ENCODE measurements at regions not wholly inside any gene's neighbourhood (a gene's known extent, or its start where the extent isn't known, plus 50 kb on each side); places are given as distances from the start of the nearest gene placed in this dataset.
A peak's percentile ranks its signal among the peaks of the same experiment; 100 is the strongest.
"Not testable (repeated sequence)": the region's sequence is repeated elsewhere in the genome, so short reads cannot be mapped to it uniquely, and the experiment has no call there.

DNA sequence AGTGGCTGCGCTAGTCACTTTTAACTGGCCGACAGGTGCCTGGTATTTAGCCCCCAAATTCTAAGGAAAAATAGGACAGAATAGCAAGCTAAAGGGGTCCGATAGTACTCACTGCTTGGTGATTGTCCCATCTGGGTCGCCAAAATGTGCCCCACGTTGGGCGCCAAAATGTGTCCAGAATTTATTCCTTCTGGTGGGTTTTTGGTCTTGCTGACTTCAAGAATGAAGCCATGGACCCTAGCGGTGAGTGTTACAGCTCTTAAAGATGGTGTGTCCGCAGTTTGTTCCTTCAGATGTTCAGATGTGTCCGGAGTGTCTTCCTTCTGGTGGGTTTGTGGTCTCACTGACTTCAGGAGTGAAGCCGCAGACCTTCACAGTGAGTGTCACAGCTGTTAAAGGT lies 144.8 kb upstream of the XIRP2 start:
- DNase-seq (ENCODE audit: low read depth): peak; percentile 4

DNA sequence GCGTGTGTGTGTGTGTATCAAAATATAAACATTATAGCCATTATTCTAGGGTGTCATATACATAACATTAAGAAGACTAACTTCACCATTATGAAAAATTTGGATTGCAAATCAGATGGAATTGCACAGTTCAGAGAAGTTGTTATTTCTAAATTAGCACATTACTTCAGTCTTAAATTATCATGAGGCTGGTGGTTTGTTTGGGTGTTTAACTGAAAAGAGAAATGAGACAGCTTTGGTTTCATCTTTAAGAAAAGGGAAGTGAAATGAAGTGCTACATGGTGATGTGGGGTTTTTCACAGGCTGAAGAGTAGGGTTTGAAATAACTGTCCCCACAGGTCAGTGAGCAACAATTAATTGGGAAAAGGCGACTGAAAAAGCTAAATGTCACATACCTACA lies 161.2 kb upstream of the XIRP2 start:
- no peak for DNase-seq (ENCODE audit: low read depth)

DNA sequence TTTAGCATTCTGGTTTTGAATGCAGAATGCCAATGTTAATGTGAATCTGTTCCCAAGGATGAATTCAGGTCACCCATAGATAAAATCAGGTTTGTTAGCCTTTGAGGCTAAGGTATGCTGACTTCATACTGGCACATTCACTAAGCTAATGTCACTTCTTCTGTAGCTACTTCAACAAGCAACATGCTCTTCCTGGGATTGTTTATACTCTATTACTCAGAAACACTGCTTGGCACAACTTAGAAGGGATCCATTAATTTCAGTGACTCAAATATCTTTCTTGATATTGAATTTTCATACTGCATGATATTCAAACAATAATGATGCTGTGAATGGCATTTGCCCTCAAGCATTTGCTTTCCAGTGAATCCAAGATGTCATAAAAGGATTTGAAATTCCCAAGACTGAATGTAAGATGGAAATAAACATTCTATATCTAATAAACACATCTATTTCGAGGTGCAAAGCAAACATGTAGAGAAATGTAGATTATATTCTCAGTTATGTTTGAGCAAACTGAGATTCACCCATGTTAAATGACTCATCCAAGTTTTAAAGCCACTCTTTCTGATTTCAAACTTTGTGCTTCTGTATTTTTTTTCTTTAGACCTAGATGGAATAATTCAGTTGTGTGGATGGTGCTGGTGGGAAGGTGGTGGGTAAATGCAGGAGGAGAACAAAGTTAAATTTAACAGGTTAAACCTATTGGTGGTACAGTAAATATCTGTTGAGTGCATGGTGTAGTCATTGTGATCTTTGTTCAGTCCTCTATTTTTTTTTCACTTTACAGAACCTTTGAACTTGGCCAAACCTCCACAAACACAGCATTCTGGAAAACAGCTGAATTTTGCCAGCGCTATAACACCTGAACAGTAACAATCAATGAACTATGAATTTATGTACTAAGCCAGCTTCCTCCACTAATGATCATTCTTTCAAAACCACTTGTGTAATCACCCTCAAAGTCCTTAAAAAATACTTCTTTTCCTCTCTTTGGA lies 162.1 kb upstream of the XIRP2 start:
- DNase-seq (ENCODE audit: low read depth): no peak

DNA sequence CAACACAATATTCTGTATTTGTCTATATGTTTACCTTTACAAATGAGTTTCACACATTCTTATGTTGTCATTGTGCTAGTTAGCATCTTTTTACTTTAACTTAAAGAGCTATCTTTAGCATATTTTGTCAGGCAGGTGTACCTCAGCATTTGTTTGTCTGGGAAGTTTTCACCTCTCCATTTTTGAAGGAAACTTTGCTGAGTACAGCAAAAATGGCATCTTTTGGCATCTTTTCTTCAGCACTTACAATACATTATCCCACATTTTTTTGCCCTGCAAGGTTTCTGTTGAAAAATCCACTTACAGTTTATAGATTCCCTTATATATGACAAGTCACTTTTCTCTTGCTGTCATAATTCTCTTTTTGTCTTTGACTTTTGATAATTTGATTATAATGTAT lies 171.3 kb upstream of the XIRP2 start:
- DNase-seq (ENCODE audit: low read depth): no peak

DNA sequence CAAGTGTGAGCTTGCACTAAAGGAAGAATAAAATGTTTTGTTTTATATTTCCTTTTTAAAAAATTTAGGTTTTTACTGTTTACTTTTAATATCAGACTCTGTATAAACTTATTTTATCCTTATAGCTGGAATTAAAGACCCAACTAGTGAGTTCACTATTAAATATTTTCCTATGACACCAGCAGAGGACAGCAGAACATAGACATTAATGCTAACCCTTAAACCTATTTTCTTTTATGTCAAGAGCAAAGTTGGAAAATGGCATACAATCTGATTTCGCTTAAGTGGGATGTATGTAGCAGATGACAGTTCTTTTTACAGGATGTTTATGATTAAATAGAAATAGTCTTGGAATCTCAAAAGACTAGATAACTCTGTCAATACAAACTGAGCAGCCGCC lies 188.2 kb upstream of the XIRP2 start:
- DNase-seq (ENCODE audit: low read depth): no peak

DNA sequence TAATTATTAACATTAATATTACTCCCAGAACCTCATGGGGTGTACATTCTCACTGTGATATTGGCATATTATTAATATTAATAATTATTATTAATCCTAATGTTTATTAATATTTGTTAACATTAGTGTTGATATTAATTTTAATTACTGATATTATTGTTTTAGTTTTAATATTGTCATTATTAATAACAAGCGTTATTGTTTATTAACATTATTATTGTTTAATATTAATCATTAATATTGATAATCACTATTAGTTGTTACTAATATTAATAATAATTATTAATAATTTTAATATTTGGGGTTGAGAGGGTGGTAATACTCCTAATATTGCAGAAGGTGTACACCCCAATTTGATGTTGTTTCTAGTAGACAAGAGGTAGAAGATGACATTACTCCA lies 193.1 kb upstream of the XIRP2 start:
- no peak for DNase-seq (ENCODE audit: low read depth)

DNA sequence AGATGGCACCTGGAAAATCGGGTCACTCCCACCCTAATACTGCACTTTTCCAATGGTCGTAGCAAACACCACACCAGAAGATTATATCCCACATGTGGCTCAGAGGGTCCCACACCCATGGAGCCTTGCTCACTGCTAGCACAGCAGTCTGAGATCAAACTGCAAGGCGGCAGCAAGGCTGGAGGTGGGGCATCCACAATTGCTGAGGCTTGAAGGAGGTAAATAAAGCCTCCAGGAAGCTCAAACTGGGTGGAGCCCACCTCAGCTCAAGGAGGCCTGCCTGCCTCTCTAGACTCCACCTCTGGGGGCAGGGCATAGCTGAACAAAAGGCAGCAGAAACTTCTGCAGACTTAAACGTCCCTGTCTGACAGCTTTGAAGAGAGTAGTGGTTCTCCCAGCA lies 192.0 kb upstream of the SCN7A start:
- not testable (repeated sequence) for DNase-seq (ENCODE audit: low read depth)

DNA sequence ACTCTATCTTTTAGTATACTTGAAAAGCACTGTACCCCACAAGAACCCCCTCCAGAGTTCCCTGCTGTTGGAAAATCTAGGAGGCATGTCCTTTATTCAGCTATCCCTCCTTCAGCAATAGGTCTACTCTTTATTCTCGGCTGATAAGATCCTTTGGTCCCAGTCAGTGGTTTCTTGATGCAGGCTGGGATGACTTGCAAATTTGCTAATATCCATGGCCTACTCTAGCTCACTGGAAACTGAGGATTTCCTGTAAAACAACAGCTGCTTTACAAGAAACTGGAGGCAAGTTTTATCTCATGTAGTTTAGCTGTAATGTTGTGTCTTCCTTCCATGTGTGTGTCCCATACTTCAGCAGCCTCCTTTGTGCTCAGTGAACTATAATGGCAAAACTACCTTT lies 183.9 kb upstream of the SCN7A start:
- no peak for DNase-seq (ENCODE audit: low read depth)

DNA sequence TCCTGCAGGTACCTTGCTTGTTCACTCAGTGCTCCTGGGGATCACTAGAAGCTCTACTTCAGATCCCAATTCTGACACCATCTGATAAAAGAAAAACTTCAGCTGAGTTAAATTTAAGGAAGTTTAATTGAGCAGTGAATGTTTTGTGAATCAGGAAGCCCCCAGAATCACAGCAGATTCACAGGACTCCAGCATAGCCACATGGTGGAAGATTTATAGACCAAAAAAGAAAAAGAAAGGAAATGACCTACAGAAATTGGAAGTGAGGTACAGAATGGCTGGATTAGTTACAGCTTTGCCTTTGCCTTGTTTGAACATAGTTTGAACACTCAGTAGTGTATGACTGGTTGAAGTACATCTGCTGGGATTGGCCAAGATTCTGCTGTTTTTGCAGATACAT lies 182.7 kb upstream of the SCN7A start:
- DNase-seq (ENCODE audit: low read depth): no peak

DNA sequence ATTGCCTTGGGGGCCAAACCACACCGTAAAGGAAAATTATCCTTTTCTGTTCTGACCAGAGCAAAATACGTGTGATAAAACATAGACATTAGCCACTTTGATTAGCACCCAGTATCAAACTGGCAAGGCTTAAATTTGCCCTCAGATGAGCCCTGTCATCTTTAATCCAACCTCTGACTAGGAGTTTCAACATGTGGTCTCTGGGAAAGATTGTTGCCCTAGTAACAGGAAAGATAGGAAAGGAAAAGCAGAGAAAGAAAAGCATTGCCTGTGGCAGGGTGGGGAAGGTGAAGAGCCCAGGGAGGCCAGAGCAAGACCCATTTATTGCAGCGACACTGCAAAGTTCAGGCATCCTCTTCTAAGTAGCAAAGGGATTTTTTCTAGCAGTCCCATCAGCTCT lies 181.5 kb upstream of the SCN7A start:
- peak; percentile 35 for DNase-seq (ENCODE audit: low read depth)

DNA sequence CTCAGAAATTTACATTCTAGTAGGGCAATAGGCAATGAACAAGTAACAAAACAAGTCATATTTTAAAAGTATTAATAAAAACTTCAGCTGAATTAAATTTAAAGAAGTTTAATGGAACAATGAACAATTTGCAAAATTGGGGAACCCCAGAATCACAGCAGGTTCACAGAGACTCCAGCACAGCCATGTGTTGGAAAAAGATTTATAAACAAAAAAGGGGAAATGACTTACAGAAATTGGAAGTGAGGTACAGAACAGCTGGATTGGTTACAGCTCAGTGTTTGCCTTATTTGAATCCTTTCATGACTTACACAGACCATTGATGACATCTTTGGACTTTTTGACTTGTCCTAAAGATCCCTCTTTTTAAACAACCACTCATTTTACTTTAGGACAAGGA lies 179.9 kb upstream of the SCN7A start:
- no peak for DNase-seq (ENCODE audit: low read depth)

DNA sequence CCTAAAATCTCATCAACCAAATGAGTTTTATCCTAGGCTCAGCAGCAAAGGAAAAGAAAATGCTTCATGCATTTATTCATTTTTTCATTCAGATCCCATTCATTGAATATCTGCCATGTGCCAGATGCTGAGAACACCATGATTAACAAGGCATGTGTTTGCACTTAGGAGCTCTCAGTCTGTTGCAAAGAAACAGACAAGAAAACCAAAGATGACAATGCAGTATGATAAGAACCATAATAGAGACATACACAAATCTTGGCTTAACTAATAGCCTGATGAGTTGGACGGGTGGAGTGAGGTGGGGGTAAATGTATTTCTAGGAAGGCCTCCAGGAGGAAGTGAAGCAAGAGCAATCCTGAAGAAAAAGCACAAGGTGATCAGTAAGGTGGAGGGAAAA lies 177.8 kb upstream of the SCN7A start:
- DNase-seq (ENCODE audit: low read depth): peak; percentile 27

DNA sequence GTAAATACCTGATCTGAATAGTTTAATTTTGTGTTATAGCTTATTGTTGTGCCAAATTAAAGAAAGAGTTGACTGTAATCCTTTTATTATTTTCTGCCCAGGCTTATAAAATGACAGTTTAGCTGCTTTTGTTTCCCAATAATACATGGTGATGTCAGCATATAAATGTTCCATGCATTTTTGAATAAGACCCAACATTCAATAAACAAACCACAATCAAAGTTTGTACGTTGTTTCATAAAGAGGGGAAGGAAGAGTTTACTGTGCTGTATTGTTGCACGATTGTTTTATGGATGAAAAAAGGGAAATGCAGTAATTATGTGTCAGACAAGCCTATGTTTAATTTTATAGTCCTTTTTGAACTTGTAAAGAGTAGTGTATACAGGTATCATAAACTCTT lies 177.2 kb upstream of the SCN7A start:
- DNase-seq (ENCODE audit: low read depth): peak; percentile 32

DNA sequence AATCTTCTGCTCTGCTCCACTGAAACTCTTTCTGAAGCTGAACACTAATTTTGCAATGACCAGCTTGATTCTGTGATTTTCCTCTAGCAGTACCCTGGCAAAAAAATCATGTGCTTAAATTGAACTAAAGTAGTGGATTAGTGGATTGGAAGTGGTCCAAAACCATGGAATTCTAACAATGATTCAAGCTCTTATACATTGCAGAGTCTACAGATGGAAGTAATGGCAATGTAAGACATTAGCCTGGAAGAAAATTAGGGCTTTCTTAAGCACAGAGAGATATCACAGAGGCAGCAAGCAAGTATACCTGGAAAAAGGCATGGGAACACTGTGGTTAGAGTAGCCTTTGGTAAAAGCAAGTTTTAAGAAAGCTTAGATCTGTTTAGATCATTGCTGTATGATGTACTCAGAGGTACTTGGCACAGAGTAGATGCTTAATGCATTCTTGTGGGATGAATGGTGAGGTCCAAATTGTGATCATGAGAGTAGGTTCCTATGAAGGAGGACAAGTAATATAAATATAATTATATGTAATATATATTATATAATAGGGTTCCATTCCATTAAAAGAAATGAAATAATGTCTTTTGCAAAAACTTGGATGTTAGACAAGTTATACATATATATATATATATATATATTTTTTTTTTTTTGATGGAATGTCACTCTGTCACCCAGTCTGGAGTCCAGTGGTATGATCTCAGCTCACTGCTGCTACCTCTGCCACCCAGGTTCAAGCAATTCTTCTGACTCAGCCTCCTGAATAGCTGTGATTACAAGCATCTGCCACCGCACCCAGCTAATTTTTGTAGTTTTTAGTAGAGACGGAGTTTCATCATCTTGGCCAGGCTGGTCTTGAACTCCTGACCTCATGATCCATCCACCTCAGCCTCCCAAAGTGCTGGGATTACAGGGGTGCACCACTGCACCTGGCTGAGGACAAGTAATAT lies 172.2 kb upstream of the SCN7A start:
- peak; percentile 85 for DNase-seq (ENCODE audit: low read depth)

DNA sequence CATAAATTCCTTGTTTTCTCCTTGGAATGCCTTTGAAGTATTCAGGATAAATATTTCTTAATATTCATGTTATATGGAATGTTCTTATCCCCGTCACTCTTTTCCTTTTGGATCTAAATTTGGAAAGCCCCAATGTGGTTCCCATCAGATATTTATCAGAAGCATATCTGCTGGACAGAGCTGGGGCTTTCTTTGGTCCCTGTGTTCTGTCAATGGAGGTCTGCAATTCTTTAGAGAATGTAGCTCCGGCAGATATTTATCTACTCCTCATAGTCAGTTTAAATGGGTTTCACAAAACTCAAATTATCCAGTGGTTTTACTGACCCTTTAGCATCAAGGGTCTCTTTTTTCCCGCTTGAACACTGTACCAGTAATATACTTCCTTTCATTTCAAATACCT lies 167.8 kb upstream of the SCN7A start:
- DNase-seq (ENCODE audit: low read depth): no peak

DNA sequence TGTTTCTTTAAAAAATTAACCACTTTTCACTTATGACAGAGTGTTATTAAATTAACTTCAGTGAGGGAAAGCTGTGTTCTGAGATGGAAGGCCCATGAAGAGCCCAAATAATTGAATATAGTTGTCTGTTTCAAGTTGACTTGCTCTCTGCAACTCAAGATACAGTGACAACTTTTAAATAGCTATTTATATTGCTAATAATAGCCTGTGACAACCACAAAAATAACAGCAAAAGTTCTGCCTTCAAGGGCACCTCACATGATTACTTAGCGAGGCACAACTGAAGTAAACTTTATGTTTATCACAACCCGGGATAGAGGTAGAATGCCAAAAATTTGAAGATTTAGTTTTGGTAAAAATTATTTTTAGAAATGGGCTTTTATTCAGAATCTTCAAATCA lies 167.3 kb upstream of the SCN7A start:
- no peak for DNase-seq (ENCODE audit: low read depth)

DNA sequence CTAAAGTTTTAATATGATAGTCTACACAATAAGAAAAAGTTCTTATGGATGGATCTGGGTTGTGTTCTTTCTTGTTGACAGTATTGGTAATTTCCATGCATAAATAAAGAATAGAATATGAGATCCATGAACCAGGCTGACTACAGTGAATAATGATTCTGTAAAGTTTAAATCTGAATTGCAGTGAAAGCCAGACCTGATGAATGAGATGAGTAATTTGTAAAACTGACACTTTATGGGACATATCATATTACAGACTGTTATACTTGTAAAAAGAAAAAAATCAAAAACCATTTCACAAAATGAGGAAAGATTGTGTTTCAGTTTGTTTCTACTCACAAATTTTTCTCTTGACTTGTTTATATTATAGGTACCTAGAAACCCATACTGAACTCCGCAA lies 164.9 kb upstream of the SCN7A start:
- no peak for DNase-seq (ENCODE audit: low read depth)

DNA sequence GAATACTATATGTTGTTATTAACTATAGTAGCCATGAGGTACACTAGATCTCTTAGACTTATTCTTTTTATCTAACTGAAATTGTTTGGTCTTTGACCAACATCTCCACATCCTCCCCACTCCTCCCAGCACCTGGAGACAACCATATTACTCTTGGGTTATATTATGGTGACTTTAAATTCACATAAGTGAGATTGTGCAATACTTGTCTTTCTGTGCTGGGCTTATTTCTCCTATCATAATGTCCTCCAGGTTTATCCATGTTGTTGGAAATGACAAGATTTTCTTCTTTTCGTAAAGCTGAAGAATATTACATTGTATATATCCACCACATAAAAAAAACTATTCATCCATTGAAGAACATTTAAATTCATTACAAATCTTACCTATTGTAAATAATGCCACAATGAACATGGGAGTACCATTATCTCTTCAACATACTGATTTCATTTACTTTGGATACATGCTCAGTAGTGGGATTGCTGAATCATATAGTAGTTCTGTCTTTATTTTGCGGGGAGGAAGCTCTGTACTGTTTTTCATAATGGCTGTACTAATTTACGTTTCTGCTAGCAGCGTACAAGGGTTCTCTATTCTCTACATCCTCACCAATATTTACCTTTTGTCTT lies 159.2 kb upstream of the SCN7A start:
- DNase-seq (ENCODE audit: low read depth): peak; percentile 70

DNA sequence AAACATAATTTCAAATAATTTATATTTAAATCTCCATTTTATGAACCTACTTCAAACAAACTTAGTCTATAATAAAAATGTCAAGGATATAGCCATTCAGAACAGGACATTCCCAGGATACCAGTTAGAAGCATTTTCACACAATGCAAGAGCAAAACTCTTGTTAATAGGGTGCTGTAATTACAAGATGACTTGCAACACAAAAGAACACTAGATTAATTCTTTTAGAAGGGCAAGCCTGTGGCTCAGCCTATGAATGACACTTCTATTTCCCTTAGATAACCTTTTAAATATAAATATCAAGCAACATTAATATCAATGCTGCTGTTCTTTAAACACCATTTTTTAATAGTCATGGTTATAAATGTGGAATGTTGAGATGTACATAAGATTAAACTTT lies 157.9 kb upstream of the SCN7A start:
- DNase-seq (ENCODE audit: low read depth): no peak

DNA sequence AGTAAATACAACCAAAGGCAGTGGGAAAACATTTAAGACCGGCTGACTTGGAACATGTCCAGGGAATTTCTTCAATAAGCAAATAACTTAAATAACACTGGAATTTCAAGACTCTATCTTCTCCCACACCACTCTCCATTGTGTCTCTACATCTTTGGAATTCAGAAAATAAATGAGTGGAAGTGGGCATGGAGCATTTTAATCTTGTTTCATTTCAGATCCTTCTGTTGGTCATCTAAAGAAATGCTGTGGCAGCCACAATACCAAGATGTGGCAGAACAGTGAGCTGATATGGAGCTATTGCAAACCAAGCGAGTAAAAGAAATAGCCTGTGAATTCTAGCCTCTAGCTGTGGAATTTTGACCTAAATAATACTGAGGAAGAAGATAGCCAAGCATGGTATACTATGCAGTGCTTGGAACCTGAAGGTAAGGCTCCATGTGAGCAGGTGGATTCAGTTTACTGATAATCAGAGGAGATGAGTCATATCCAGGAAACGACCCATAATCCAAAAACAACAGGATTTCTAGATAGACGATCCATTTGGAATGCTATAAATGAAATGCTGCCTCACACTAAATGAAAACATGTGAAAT lies 157.1 kb upstream of the SCN7A start:
- peak; percentile 72 for DNase-seq (ENCODE audit: low read depth)

DNA sequence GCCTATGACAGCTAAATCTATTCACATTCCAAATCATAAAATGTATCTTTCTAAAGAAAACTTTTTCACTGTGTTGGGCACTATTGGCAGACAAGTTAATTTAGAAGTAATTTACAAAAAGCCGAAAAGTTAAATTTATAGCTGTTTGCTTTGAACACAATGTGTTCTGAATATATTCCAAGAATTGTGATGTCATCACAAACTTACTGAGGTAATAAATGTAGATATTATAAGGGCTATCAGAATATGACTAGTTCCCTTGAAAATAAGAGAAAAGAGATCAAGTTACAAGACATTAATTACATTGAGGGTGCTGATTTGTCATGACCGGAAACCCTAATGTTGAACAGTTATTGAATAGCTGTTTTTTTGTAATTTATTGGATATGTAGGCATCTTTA lies 153.9 kb upstream of the SCN7A start:
- no peak for DNase-seq (ENCODE audit: low read depth)

DNA sequence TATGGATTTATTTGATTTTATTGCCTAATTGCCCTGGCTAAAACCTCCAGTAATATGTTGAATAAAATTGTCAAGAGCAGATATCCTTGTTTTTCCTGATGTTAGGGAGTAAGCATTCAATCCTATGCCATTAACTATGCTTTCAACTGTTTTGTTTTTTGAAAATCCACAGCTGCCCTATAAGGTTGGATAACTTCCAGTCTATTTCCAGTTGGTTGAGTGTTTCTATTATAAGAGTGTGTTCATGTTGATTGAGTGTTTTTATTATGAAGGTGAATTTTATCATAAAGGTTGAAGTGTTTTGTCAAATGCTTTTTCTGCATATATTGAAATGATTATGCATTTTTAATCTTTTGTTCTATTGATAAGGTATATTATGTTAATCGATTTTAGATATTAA lies 149.9 kb upstream of the SCN7A start:
- no peak for DNase-seq (ENCODE audit: low read depth)
